ENCODE measurements at regions not wholly inside any gene's neighbourhood (a gene's known extent, or its start where the extent isn't known, plus 50 kb on each side); places are given as distances from the start of the nearest gene placed in this dataset.

- FAIRE-seq (no peak), ATAC-seq (no peak), DNase-seq (ENCODE audit: low read depth in 1 of 2, low spot score in 1 of 2) (no peak)
- Histone ChIP-seq H3K9me3 (no peaks in the 10 kb centered on the region), H3K4me3 (no peak overlapping the region), H3K27ac (no peak overlapping the region), H3K4me1 (no peaks in the 10 kb centered on the region), H3K4me2 (no peak overlapping the region)
- ChIA-PET CTCF (interaction anchor here (0.9 to 1.4 kb wide), 2 partner anchors 41 to 45 kb away, joined by 3 read pairs; no protein-coding TSS in a partner anchor), POLR2A (no interaction called here)
- TF ChIP-seq RARB (CRISPR knock-in tag; IDR thresholded peaks at IDR 0.05) (no peak), E2F6 (IDR thresholded peaks at IDR 0.05; ENCODE audit: borderline replicate concordance, low read depth) (no peak), BCL3 (IDR thresholded peaks at IDR 0.05) (no peak), HOXA7 (CRISPR knock-in tag; IDR thresholded peaks at IDR 0.05) (no peak), RFX5 (IDR thresholded peaks at IDR 0.05) (no peak), ZC3H11A (IDR thresholded peaks at IDR 0.05) (no peak), KDM1A (IDR thresholded peaks at IDR 0.05; ENCODE audit: low read depth) (no peak), FOSL2 (IDR thresholded peaks at IDR 0.05) (no peak), FOSL2 (CRISPR knock-in tag; IDR thresholded peaks at IDR 0.05) (no peak), KDM5A (IDR thresholded peaks at IDR 0.05) (no peak), SREBF2 (IDR thresholded peaks at IDR 0.05) (no peak)
- WGBS (ENCODE audit: missing lambda C conversion rate): 15% methylated on average over 2 of the region's 2 CpGs
These were observed 102.4 kb upstream of the SERTM1 start for GRCh38 chr13:36571444-36571843.

GRCh38 chr13:36582977-36583376 is 90.8 kb upstream of the SERTM1 start:
- Histone ChIP-seq H3K27ac (no peak overlapping the region), H3K4me1 (no peaks in the 10 kb centered on the region), H3K9me3 (no peaks in the 10 kb centered on the region), H3K4me2 (no peak overlapping the region), H3K4me3 (no peak overlapping the region)
- TF ChIP-seq NFE2L2 (conservative IDR thresholded peaks at IDR 0.05; ENCODE audit: low read length): no peak
- no peak for TF ChIP-seq RARB (CRISPR knock-in tag; IDR thresholded peaks at IDR 0.05)
- TF ChIP-seq HEYL (CRISPR knock-in tag; IDR thresholded peaks at IDR 0.05): no peak
- TF ChIP-seq JUNB (IDR thresholded peaks at IDR 0.05): no peak
- ATAC-seq: no peak
- ChIA-PET POLR2A (no interaction called here), CTCF (interaction anchor here (1.5 kb wide), 1 partner anchor 23 kb away, joined by 3 read pairs; no protein-coding TSS in a partner anchor)
- FAIRE-seq: no peak
- no peak for DNase-seq (ENCODE audit: low read depth in 1 of 2, low spot score in 1 of 2)

GRCh38 chr13:36599641-36600040 is 74.2 kb upstream of the SERTM1 start:
- Histone ChIP-seq H3K9me3 (no peaks in the 10 kb centered on the region), H3K4me3 (no peak overlapping the region), H3K4me1 (no peaks in the 10 kb centered on the region), H3K4me2 (no peak overlapping the region), H3K27ac (no peak overlapping the region)
- 2% methylated on average over 3 of the region's 3 CpGs for WGBS (ENCODE audit: missing lambda C conversion rate)
- ATAC-seq (no peak), DNase-seq (ENCODE audit: low read depth in 1 of 2, low spot score in 1 of 2) (no peak), FAIRE-seq (no peak)
- CTCF ChIA-PET: no interaction called here
- TF ChIP-seq CEBPB (IDR thresholded peaks at IDR 0.05): no peak
- TF ChIP-seq EHMT2 (IDR thresholded peaks at IDR 0.05; ENCODE audit: low read depth): no peak
- no peak for TF ChIP-seq ESRRA (IDR thresholded peaks at IDR 0.05; ENCODE audit: borderline replicate concordance, low read length)
- no peak for TF ChIP-seq RNF2 (IDR thresholded peaks at IDR 0.05; ENCODE audit: borderline replicate concordance, low read depth)
- TF ChIP-seq HOXB5 (CRISPR knock-in tag; IDR thresholded peaks at IDR 0.05): no peak
- TF ChIP-seq BCL3 (IDR thresholded peaks at IDR 0.05): no peak
- TF ChIP-seq GATA3 (IDR thresholded peaks at IDR 0.05; ENCODE audit: borderline replicate concordance): no peak
- no peak for TF ChIP-seq EHF (CRISPR knock-in tag; IDR thresholded peaks at IDR 0.05)
- TF ChIP-seq MYC (IDR thresholded peaks at IDR 0.05; ENCODE audit: borderline replicate concordance, low read length): no peak
- no peak for TF ChIP-seq ELK1 (IDR thresholded peaks at IDR 0.05; ENCODE audit: low read depth, low read length)
- POLR2A ChIA-PET: no interaction called here

Data from A549 (cell line).